ENCODE measurements at regions not wholly inside any gene's neighbourhood (a gene's known extent, or its start where the extent isn't known, plus 50 kb on each side); places are given as distances from the start of the nearest gene placed in this dataset.

DNA sequence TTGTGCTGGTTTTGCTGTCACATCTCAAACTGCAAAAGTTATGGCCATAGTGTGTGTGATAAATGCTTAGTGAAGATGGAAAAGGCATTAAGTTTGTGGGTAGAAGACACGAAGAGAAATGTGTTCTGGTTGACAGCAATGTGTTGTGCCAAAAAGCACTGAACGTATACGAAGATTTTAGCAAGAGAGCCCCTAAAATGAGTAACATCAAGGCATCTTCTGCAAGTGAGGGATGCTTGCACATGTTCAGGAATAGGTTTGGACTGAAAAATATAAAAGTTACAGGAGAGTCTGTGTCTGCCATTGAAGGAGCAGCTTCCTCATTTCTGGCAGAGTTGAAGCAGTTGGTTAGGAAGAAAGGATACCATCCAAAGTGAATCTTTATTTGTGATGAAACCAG is 167.1 kb downstream of the ADAMTS15 start:
- TF ChIP-seq POLR2A (IDR thresholded peaks at IDR 0.05) (no peak), EP300 (IDR thresholded peaks at IDR 0.05; ENCODE audit: low read depth) (no peak), CTCF (IDR thresholded peaks at IDR 0.05) (no peak), POLR2AphosphoS5 (IDR thresholded peaks at IDR 0.05) (no peak)

Data from transverse colon (tissue), 4 donors.